ENCODE measurements at regions not wholly inside any gene's neighbourhood (a gene's known extent, or its start where the extent isn't known, plus 50 kb on each side); places are given as distances from the start of the nearest gene placed in this dataset.

- no peaks in the 10 kb centered on the region for H3K9me1 ChIP-seq (ENCODE audit: control insufficient read depth, insufficient read depth, low read length)
- no peak overlapping the region for H3K9ac ChIP-seq (ENCODE audit: insufficient read depth in 1 of 2, low read depth in 2 of 2, low read length in 2 of 2)
- H3K4me2 ChIP-seq (ENCODE audit: insufficient read depth, low read length): no peak overlapping the region
- TF ChIP-seq SMAD4 (CRISPR knock-in tag; conservative IDR thresholded peaks at IDR 0.05): no peak
- no peak for TF ChIP-seq SPI1 (IDR thresholded peaks at IDR 0.05; ENCODE audit: borderline replicate concordance, low read depth, low read length)
- no peak for TF ChIP-seq SUPT5H (IDR thresholded peaks at IDR 0.05)
- TF ChIP-seq GTF2E2 (tag; IDR thresholded peaks at IDR 0.05): no peak
- no peak for TF ChIP-seq SIN3A (IDR thresholded peaks at IDR 0.05; ENCODE audit: borderline replicate concordance in 2 of 2, control insufficient read depth in 1 of 2, low read depth in 2 of 2, low read length in 2 of 2)
- no peak for TF ChIP-seq ELF4 (CRISPR knock-in tag; IDR thresholded peaks at IDR 0.05)
- TF ChIP-seq KDM1A (IDR thresholded peaks at IDR 0.05): no peak
- TF ChIP-seq NR4A1 (CRISPR knock-in tag; IDR thresholded peaks at IDR 0.05): no peak
- TF ChIP-seq NR4A1 (tag; IDR thresholded peaks at IDR 0.05): no peak
- no peak for TF ChIP-seq ZNF316 (IDR thresholded peaks at IDR 0.05)
- TF ChIP-seq TFE3 (CRISPR knock-in tag; IDR thresholded peaks at IDR 0.05): no peak
- TF ChIP-seq TCF7L2 (IDR thresholded peaks at IDR 0.05; ENCODE audit: low read depth, low read length): no peak
- no peak for TF ChIP-seq ZNF584 (CRISPR knock-in tag; IDR thresholded peaks at IDR 0.05; ENCODE audit: low read depth)
- no peak for TF ChIP-seq PHF21A (IDR thresholded peaks at IDR 0.05; ENCODE audit: borderline replicate concordance, low read depth)
- TF ChIP-seq HDAC8 (tag; IDR thresholded peaks at IDR 0.05): no peak
- TF ChIP-seq RAD21 (CRISPR knock-in tag; conservative IDR thresholded peaks at IDR 0.05 in 1 of 2, IDR thresholded peaks at IDR 0.05 in 1 of 2): no peak
- ATAC-seq: no peak
- in situ Hi-C loops (cut with MboI): no loop called here
- no peaks in the 10 kb centered on the region for H3K36me3 ChIP-seq (ENCODE audit: control insufficient read depth, insufficient read depth, low read length)
- no peak overlapping the region for H2AFZ ChIP-seq (ENCODE audit: low read depth, low read length)
- intact Hi-C loops (cut with micrococcal nuclease): no loop called here
- no peaks in the 10 kb centered on the region for H3K79me2 ChIP-seq (ENCODE audit: control insufficient read depth, insufficient read depth, low read length)
- no peaks in the 10 kb centered on the region for H4K20me1 ChIP-seq (replicated peaks; ENCODE audit: control insufficient read depth, insufficient read depth, low read length)
- POLR2A ChIA-PET: no interaction called here
- WGBS (ENCODE audit: insufficient coverage, low coverage, missing lambda C conversion rate): 0% methylated on average over 2 of the region's 2 CpGs
- no peaks in the 10 kb centered on the region for H3K9me3 ChIP-seq (replicated peaks; ENCODE audit: control insufficient read depth, insufficient read depth, low read depth, low read length)
- CTCF ChIA-PET (ENCODE audit: low intra/inter-chr PET ratio): no interaction called here
- FAIRE-seq: no peak
- no peaks in the 10 kb centered on the region for H3K4me1 ChIP-seq (replicated peaks in 1 of 2; ENCODE audit: control insufficient read depth in 2 of 2, insufficient read depth in 2 of 2, low read length in 2 of 2)
- H3K27me3 ChIP-seq (ENCODE audit: control insufficient read depth in 2 of 2, insufficient read depth in 2 of 2, low read length in 2 of 2): no peaks in the 10 kb centered on the region
- no peak overlapping the region for H3K4me3 ChIP-seq
- BruUV-seq (replicated peaks): no TSS peak
- no peak for DNase-seq (ENCODE audit: extremely low read depth in 1 of 4, low spot score in 3 of 4)
- no peak overlapping the region for H3K27ac ChIP-seq (ENCODE audit: extremely low read depth, low read depth, low read length)
Observed at GRCh38 chr6:62523630-62524029, 237.6 kb upstream of the KHDRBS2 start.

Measured in K562 (cell line).